AG09309 (cell line): ENCODE measurements at regions not wholly inside any gene's neighbourhood (a gene's known extent, or its start where the extent isn't known, plus 50 kb on each side); places are given as distances from the start of the nearest gene placed in this dataset.

ENCODE experiments used
- DNase-seq: peaks from one replicate; pipeline ENCODE4 v3.0.0-alpha.2; 2010; ENCODE audit warnings: low read depth
- H3K4me3 ChIP-seq: 2 replicates; pipeline ENCODE4 v1.5.1; 2011; ENCODE audit warnings: mild to moderate bottlenecking, low read depth, low read length, moderate library complexity; ENCODE audit not compliant: control insufficient read depth
- TF ChIP-seq, protein P1 (sequence below): IDR thresholded peaks from 2 replicates; pipeline ENCODE4 v1.5.1; 2011; ENCODE audit warnings: mild to moderate bottlenecking, low read depth, low read length, inconsistent platforms; ENCODE audit not compliant: insufficient read depth, control insufficient read depth; ENCODE audit errors: missing control alignments

DNA sequence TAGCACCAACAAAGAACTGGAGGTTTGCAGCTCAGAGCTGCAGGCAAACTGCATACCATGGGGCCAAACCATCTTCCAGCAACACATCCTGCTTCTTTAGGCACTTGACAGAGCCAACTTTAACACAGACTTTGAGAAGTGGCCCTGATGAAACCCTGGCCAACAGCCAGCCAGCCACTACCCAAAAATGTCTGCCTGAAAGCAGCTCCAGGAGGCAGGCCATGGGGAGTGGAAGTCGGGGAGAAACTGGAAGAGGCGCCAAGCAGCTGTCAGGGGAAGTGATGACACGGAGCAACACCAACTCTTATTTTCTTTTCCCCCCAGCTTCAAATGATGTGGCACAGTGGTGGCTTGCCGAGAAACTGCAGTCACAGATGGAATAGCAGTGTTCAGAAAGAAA, 110.9 kb upstream of the PLXNC1 start:
- no peak overlapping the region for H3K4me3 ChIP-seq
- TF ChIP-seq, protein P1, sequence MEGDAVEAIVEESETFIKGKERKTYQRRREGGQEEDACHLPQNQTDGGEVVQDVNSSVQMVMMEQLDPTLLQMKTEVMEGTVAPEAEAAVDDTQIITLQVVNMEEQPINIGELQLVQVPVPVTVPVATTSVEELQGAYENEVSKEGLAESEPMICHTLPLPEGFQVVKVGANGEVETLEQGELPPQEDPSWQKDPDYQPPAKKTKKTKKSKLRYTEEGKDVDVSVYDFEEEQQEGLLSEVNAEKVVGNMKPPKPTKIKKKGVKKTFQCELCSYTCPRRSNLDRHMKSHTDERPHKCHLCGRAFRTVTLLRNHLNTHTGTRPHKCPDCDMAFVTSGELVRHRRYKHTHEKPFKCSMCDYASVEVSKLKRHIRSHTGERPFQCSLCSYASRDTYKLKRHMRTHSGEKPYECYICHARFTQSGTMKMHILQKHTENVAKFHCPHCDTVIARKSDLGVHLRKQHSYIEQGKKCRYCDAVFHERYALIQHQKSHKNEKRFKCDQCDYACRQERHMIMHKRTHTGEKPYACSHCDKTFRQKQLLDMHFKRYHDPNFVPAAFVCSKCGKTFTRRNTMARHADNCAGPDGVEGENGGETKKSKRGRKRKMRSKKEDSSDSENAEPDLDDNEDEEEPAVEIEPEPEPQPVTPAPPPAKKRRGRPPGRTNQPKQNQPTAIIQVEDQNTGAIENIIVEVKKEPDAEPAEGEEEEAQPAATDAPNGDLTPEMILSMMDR = no peak
- no peak for DNase-seq

DNA sequence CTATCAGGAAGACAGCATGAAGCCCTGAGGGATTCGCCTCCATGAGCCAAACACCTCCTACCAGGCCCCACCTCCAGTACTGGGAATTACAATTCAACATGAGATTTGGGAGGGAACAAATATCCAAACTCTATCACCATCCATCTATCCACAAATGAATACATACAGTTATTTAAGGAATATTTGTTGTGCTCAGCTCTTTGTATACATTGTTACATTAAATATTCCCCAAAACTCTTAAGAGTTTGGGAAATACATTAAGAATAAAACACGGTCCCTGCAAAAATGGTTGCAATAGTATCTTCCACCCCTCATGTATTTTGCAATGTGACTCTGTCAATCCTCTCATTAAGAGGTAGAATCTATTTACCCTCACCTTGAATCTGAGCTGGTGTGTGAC, 109.8 kb upstream of the PLXNC1 start:
- DNase-seq = no peak
- no peak overlapping the region for H3K4me3 ChIP-seq
- TF ChIP-seq, protein P1 = no peak

GRCh38 chr12:94039199-94039840, 109.1 kb upstream of the PLXNC1 start:
- H3K4me3 ChIP-seq = no peak overlapping the region
- TF ChIP-seq, protein P1 = no peak
- DNase-seq = no peak

- no peak overlapping the region for H3K4me3 ChIP-seq
- TF ChIP-seq, protein P1 = no peak
- DNase-seq = peak; percentile 43
These were observed 108.5 kb upstream of the PLXNC1 start for GRCh38 chr12:94039914-94040313.

GRCh38 chr12:94041850-94042249, 106.5 kb upstream of the PLXNC1 start:
- TF ChIP-seq, protein P1 = no peak
- no peak overlapping the region for H3K4me3 ChIP-seq
- no peak for DNase-seq

DNA sequence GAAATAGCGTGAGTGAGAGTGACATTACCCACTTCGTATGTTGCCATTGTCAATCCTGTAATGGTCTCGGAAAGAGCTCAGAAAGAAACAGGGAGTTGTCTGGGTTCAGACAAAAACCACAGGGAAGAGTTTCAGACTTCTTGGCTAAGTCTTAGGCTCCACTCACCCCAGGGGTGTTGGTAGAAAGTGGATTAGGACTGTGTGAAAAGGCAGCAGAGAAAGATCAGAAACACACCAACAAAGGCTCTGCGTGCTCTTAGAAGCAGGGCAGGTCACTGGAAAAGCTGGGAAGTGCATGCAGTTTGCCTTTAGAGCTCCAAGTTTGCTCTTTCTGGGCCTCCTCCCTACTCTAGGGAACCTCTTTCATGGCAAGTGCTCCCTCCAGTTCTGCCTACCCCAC, 106.1 kb upstream of the PLXNC1 start:
- H3K4me3 ChIP-seq = no peak overlapping the region
- no peak for DNase-seq
- TF ChIP-seq, protein P1 = no peak
